ENCODE measurements at regions not wholly inside any gene's neighbourhood (a gene's known extent, or its start where the extent isn't known, plus 50 kb on each side); places are given as distances from the start of the nearest gene placed in this dataset.

DNA sequence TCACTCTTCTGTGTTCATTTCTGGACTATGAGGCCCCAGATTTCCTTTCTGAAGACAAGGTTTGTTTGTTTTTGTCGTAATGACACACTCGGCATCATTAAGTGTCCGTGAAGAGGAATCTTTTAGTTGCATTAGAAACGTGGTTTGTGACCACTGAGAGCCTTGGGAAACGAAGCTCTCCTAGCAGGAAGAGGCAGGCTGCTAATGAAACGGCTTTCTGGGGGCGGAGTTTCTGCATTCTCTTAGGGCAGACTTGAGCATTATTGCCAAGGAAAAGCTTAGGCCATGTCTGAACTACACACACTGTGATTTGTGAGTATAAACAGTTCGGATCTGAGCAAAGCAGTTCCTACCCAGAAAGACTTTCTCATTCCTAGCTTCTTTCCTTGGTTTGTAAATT lies 64.0 kb downstream of the SOX3 start:
- no peak for DNase-seq (ENCODE audit: extremely low read depth in 1 of 4, low spot score in 3 of 4)
- WGBS (ENCODE audit: insufficient coverage, low coverage, missing lambda C conversion rate): 0% methylated on average over 6 of the region's 8 CpGs
- no peak for FAIRE-seq
- ATAC-seq: no peak
- Histone ChIP-seq H4K20me1 (replicated peaks; ENCODE audit: control insufficient read depth, insufficient read depth, low read length) (no peaks in the 10 kb centered on the region), H3K27ac (ENCODE audit: extremely low read depth, low read depth, low read length) (no peak overlapping the region), H3K4me2 (ENCODE audit: insufficient read depth, low read length) (no peak overlapping the region), H3K36me3 (ENCODE audit: control insufficient read depth, insufficient read depth, low read length) (no peaks in the 10 kb centered on the region), H3K4me3 (no peak overlapping the region), H3K27me3 (ENCODE audit: control insufficient read depth in 2 of 2, insufficient read depth in 2 of 2, low read length in 2 of 2) (no peaks in the 10 kb centered on the region), H3K9me1 (ENCODE audit: control insufficient read depth, insufficient read depth, low read length) (no peaks in the 10 kb centered on the region), H3K9me3 (replicated peaks; ENCODE audit: control insufficient read depth, insufficient read depth, low read depth, low read length) (no peaks in the 10 kb centered on the region), H3K4me1 (replicated peaks in 1 of 2; ENCODE audit: control insufficient read depth in 2 of 2, insufficient read depth in 2 of 2, low read length in 2 of 2) (no peaks in the 10 kb centered on the region), H3K9ac (ENCODE audit: insufficient read depth in 1 of 2, low read depth in 2 of 2, low read length in 2 of 2) (no peak overlapping the region), H2AFZ (ENCODE audit: low read depth, low read length) (no peak overlapping the region), H3K79me2 (ENCODE audit: control insufficient read depth, insufficient read depth, low read length) (no peaks in the 10 kb centered on the region)
- in situ Hi-C loops (cut with MboI) (no loop called here), intact Hi-C loops (cut with micrococcal nuclease) (no loop called here)
- no TSS peak for BruUV-seq (replicated peaks)
- TF ChIP-seq NCOA2 (IDR thresholded peaks at IDR 0.05; ENCODE audit: partially characterized antibody in 2 of 2) (no peak), ZNF143 (CRISPR knock-in tag; IDR thresholded peaks at IDR 0.05) (no peak), ZNF507 (tag; conservative IDR thresholded peaks at IDR 0.05) (no peak), ZFPM2 (CRISPR knock-in tag; IDR thresholded peaks at IDR 0.05) (no peak), SAFB2 (IDR thresholded peaks at IDR 0.05; ENCODE audit: borderline replicate concordance, low read depth, low read length, severe bottlenecking) (no peak), FOXA3 (CRISPR knock-in tag; conservative IDR thresholded peaks at IDR 0.05 in 1 of 2, IDR thresholded peaks at IDR 0.05 in 1 of 2) (no peak), ATF1 (CRISPR knock-in tag; IDR thresholded peaks at IDR 0.05) (no peak), ATF1 (tag; IDR thresholded peaks at IDR 0.05) (no peak), MCM7 (IDR thresholded peaks at IDR 0.05) (no peak), SMARCC2 (IDR thresholded peaks at IDR 0.05; ENCODE audit: low read depth) (no peak), NONO (IDR thresholded peaks at IDR 0.05; ENCODE audit: low read depth in 2 of 2, low read length in 1 of 2) (no peak), CC2D1A (IDR thresholded peaks at IDR 0.05) (no peak), GTF2E2 (tag; IDR thresholded peaks at IDR 0.05) (no peak)
- TF ChIP-seq, protein P1, sequence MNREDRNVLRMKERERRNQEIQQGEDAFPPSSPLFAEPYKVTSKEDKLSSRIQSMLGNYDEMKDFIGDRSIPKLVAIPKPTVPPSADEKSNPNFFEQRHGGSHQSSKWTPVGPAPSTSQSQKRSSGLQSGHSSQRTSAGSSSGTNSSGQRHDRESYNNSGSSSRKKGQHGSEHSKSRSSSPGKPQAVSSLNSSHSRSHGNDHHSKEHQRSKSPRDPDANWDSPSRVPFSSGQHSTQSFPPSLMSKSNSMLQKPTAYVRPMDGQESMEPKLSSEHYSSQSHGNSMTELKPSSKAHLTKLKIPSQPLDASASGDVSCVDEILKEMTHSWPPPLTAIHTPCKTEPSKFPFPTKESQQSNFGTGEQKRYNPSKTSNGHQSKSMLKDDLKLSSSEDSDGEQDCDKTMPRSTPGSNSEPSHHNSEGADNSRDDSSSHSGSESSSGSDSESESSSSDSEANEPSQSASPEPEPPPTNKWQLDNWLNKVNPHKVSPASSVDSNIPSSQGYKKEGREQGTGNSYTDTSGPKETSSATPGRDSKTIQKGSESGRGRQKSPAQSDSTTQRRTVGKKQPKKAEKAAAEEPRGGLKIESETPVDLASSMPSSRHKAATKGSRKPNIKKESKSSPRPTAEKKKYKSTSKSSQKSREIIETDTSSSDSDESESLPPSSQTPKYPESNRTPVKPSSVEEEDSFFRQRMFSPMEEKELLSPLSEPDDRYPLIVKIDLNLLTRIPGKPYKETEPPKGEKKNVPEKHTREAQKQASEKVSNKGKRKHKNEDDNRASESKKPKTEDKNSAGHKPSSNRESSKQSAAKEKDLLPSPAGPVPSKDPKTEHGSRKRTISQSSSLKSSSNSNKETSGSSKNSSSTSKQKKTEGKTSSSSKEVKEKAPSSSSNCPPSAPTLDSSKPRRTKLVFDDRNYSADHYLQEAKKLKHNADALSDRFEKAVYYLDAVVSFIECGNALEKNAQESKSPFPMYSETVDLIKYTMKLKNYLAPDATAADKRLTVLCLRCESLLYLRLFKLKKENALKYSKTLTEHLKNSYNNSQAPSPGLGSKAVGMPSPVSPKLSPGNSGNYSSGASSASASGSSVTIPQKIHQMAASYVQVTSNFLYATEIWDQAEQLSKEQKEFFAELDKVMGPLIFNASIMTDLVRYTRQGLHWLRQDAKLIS (CRISPR knock-in tag; IDR thresholded peaks at IDR 0.05): no peak
- TF ChIP-seq, protein P2, sequence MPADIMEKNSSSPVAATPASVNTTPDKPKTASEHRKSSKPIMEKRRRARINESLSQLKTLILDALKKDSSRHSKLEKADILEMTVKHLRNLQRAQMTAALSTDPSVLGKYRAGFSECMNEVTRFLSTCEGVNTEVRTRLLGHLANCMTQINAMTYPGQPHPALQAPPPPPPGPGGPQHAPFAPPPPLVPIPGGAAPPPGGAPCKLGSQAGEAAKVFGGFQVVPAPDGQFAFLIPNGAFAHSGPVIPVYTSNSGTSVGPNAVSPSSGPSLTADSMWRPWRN (IDR thresholded peaks at IDR 0.05; ENCODE audit: low read depth): no peak
- POLR2A ChIA-PET: no interaction called here
- CTCF ChIA-PET (ENCODE audit: low intra/inter-chr PET ratio): no interaction called here
